IMR-90 (cell line): ENCODE measurements at regions not wholly inside any gene's neighbourhood (a gene's known extent, or its start where the extent isn't known, plus 50 kb on each side); places are given as distances from the start of the nearest gene placed in this dataset.

Experiments used
- ATAC-seq: fragments of 200-7000 bp; cut with Tn5 transposase; 2 replicates; pipeline ENCODE4 v1.9.1; 2020; ENCODE audit warnings: low read depth, mild to moderate bottlenecking, moderate library complexity
- BruUV-seq: library from RNA; stranded (reverse); fragments of 400-500 nt; replicated peaks from 2 replicates; lab custom pipeline; 2021; lab: Mats Ljungman, UMichigan
- CTCF ChIA-PET: fragments of 300-600 bp; formaldehyde crosslinking; extraction: SDS; loops from one replicate; lab custom pipeline; 2021; ENCODE audit warnings: antibody characterized with exemption; lab: Yijun Ruan, JAX
- POLR2A ChIA-PET: fragments of 300-600 bp; sonication (Branson Sonifier 250); formaldehyde crosslinking; loops from one replicate; lab custom pipeline; 2022; ENCODE audit warnings: antibody characterized with exemption; ENCODE audit not compliant: unreplicated experiment; lab: Charles Lee
- DNase-seq: peaks from one replicate; pipeline ENCODE4 v3.0.0; 2013
- H2AFZ ChIP-seq: replicated peaks from 2 replicates; pipeline ENCODE3; 2013; ENCODE audit warnings: low read length, mild to moderate bottlenecking; ENCODE audit not compliant: poor library complexity
- H2AK5ac ChIP-seq: 2 replicates; pipeline ENCODE4 v1.6.1; 2013; ENCODE audit warnings: low read depth, low read length, inconsistent platforms
- H2AK9ac ChIP-seq: replicated peaks from 2 replicates; pipeline ENCODE3; 2013; ENCODE audit warnings: mild to moderate bottlenecking, low read depth, low read length, moderate library complexity; ENCODE audit not compliant: poor library complexity
- H2BK120ac ChIP-seq: 2 replicates; pipeline ENCODE4 v1.6.1; 2013; ENCODE audit warnings: low read depth, low read length, inconsistent platforms
- H2BK15ac ChIP-seq: 3 replicates; pipeline ENCODE4 v1.6.1; 2013; ENCODE audit warnings: low read depth, low read length, inconsistent platforms
- H2BK20ac ChIP-seq: 2 replicates; pipeline ENCODE4 v1.6.1; 2013; ENCODE audit warnings: low read depth, mild to moderate bottlenecking, inconsistent platforms, low read length, moderate library complexity
- H2BK5ac ChIP-seq: 2 replicates; pipeline ENCODE4 v1.6.1; 2013; ENCODE audit warnings: mild to moderate bottlenecking, low read depth, low read length, inconsistent platforms; ENCODE audit not compliant: poor library complexity, severe bottlenecking
- H3K14ac ChIP-seq: replicated peaks from 2 replicates; pipeline ENCODE4 v1.6.1; 2013; ENCODE audit warnings: low read depth, low read length, inconsistent platforms
- H3K18ac ChIP-seq: 2 replicates; pipeline ENCODE4 v1.6.1; 2013; ENCODE audit warnings: low read depth, low read length, control low read depth
- H3K23ac ChIP-seq: 2 replicates; pipeline ENCODE4 v1.6.1; 2013; ENCODE audit warnings: low read depth, low read length, inconsistent platforms
- H3K27ac ChIP-seq: 2 replicates; pipeline ENCODE4 v1.5.1; 2013; ENCODE audit warnings: mild to moderate bottlenecking, control low read depth, low read length; ENCODE audit not compliant: insufficient read depth
- H3K27me3 ChIP-seq: 2 replicates; pipeline ENCODE4 v1.6.1; 2013; ENCODE audit warnings: low read length; ENCODE audit not compliant: control insufficient read depth, insufficient read depth
- H3K36me3 ChIP-seq: 2 replicates; pipeline ENCODE4 v1.6.1; 2013; ENCODE audit warnings: low read length, mixed read lengths; ENCODE audit not compliant: control insufficient read depth, insufficient read depth
- H3K4ac ChIP-seq: 2 replicates; pipeline ENCODE4 v1.6.1; 2013; ENCODE audit warnings: low read depth, low read length, inconsistent platforms
- H3K4me1 ChIP-seq: 2 replicates; pipeline ENCODE4 v1.6.1; 2013; ENCODE audit warnings: low read length, mixed read lengths; ENCODE audit not compliant: control insufficient read depth, insufficient read depth
- H3K4me2 ChIP-seq: 2 replicates; pipeline ENCODE4 v1.6.1; 2013; ENCODE audit warnings: low read depth, mild to moderate bottlenecking, control low read depth, low read length, moderate library complexity
- H3K4me3 ChIP-seq: 2 replicates; pipeline ENCODE4 v1.5.1; 2013; ENCODE audit warnings: low read depth, mild to moderate bottlenecking, control low read depth, low read length, moderate library complexity; ENCODE audit not compliant: insufficient read depth
- H3K56ac ChIP-seq: 2 replicates; pipeline ENCODE4 v1.6.1; 2013; ENCODE audit warnings: low read length, inconsistent platforms; ENCODE audit not compliant: insufficient read depth; ENCODE audit errors: extremely low read depth
- H3K79me1 ChIP-seq, 2 experiments: 2 replicates each; pipeline ENCODE4 v1.6.1; 2013; ENCODE audit warnings: low read length in 2 of 2, inconsistent platforms in 1 of 2, low read depth in 1 of 2
- H3K9ac ChIP-seq: 2 replicates; pipeline ENCODE4 v1.6.1; 2013; ENCODE audit warnings: low read depth, low read length, control low read depth
- H3K9me1 ChIP-seq: 2 replicates; pipeline ENCODE4 v1.6.1; 2013; ENCODE audit warnings: low read length, inconsistent platforms; ENCODE audit not compliant: insufficient read depth
- H3K9me3 ChIP-seq: 2 replicates; pipeline ENCODE4 v1.6.1; 2013; ENCODE audit warnings: low read length; ENCODE audit not compliant: control insufficient read depth, insufficient read depth
- H4K20me1 ChIP-seq: 2 replicates; pipeline ENCODE4 v1.6.1; 2013; ENCODE audit warnings: low read length, inconsistent platforms; ENCODE audit not compliant: insufficient read depth
- H4K5ac ChIP-seq: 2 replicates; pipeline ENCODE4 v1.6.1; 2013; ENCODE audit warnings: mild to moderate bottlenecking, low read depth, low read length, control low read depth
- H4K8ac ChIP-seq, 2 experiments: 2 replicates each; pipeline ENCODE4 v1.6.1; 2013; ENCODE audit warnings: low read depth in 2 of 2, low read length in 2 of 2, control low read depth in 1 of 2, inconsistent platforms in 1 of 2
- H4K91ac ChIP-seq: 2 replicates; pipeline ENCODE4 v1.6.1; 2013; ENCODE audit warnings: low read depth, low read length, inconsistent platforms; ENCODE audit not compliant: insufficient read depth
- CEBPB ChIP-seq: IDR thresholded peaks from 2 replicates; pipeline ENCODE4 v1.6.1; 2012; ENCODE audit warnings: low read depth, low read length, improper control_type of control experiment
- CHD1 ChIP-seq: IDR thresholded peaks from 2 replicates; pipeline ENCODE4 v1.6.1; 2012; ENCODE audit warnings: low read depth, low read length, improper control_type of control experiment
- CTCF ChIP-seq: conservative IDR thresholded peaks from 2 replicates; pipeline ENCODE4 v1.5.1; 2012; ENCODE audit warnings: mild to moderate bottlenecking, low read depth, low read length, improper control_type of control experiment
- ELK1 ChIP-seq: fragments of 150-350 bp; IDR thresholded peaks from 2 replicates; pipeline ENCODE4 v1.6.1; 2016; ENCODE audit warnings: low read depth, mild to moderate bottlenecking, low read length, moderate library complexity, borderline replicate concordance
- MAFK ChIP-seq: IDR thresholded peaks from 2 replicates; pipeline ENCODE4 v1.6.1; 2012; ENCODE audit warnings: low read depth, low read length, improper control_type of control experiment
- MAZ ChIP-seq: IDR thresholded peaks from 2 replicates; pipeline ENCODE4 v1.6.1; 2012; ENCODE audit warnings: low read depth, mild to moderate bottlenecking, low read length, improper control_type of control experiment, moderate library complexity, borderline replicate concordance
- POLR2A ChIP-seq: IDR thresholded peaks from 2 replicates; pipeline ENCODE4 v1.6.1; 2012; ENCODE audit warnings: mild to moderate bottlenecking, low read depth, low read length
- RFX5 ChIP-seq: IDR thresholded peaks from 2 replicates; pipeline ENCODE4 v1.8.0; 2012; ENCODE audit warnings: low read depth, mild to moderate bottlenecking, low read length, moderate library complexity
- WGBS, 2 experiments: methylation state at CpG; one replicate each; pipeline versions ENCODE4 v1.1.5 to v1.1.7; 2013; ENCODE audit warnings: missing lambda C conversion rate in 2 of 2; ENCODE audit not compliant: insufficient read length in 1 of 2; ENCODE audit errors: extremely low coverage in 2 of 2; 5-methylcytosine and 5-hydroxymethylcytosine counted together
- dilution Hi-C: fragments of 300-500 bp; cut with HindIII; formaldehyde crosslinking; loops from one replicate; pipeline ENCODE4 v1.14.3; 2018; ENCODE audit warnings: low sequenced_read_pairs; ENCODE audit not compliant: unreplicated experiment
- in situ Hi-C: fragments of 300-500 bp; cut with MboI; formaldehyde crosslinking; loops from 3 replicates; pipeline ENCODE4 v1.14.3; 2019; ENCODE audit warnings: low sequenced_read_pairs, inconsistent platforms, mixed read lengths
- intact Hi-C: fragments of 100-400 bp; cut with micrococcal nuclease; formaldehyde crosslinking; loops from 2 replicates; pipeline ENCODE4 v1.10.0; 2022
- TF ChIP-seq, protein P1 (sequence below): fragments of 150-350 bp; IDR thresholded peaks from 2 replicates; pipeline ENCODE4 v1.6.1; 2017; ENCODE audit warnings: mild to moderate bottlenecking, antibody characterized with exemption, low read length, low read depth

DNA sequence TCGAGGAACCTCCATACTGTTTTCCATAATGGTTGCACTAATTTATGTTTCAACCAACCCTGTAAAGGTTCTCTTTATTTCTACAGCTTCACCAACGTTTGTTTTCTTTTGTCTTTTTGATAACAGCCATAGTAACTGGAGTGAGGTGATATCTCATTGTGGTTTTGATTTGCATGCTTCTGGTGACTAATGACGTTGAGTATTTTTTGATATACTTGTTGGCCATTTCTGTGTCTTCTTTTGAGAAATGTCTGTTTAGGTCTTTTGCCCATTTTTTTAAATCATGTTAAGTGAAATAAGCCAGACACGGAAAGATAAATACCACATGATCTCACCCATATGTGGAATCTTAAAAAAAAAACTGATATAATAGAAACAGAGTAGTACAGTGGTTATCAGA is 74.8 kb upstream of the SMIM21 start:
- no CpG with 5 or more reads among the region's 4 CpGs for WGBS, 2 experiments
- H4K91ac ChIP-seq = peak overlapping the region; percentile 31; the same call in 1 of the 2 replicates
- H3K18ac ChIP-seq = peak overlapping the region; percentile 92; the same call in 1 of the 2 replicates
- H2BK15ac ChIP-seq = no peak overlapping the region; the same call in 2 of the 3 replicates
- in situ Hi-C loops = no loop called here
- no peaks in the 10 kb centered on the region for H3K79me1 ChIP-seq
- no peaks in the 10 kb centered on the region for H3K9me3 ChIP-seq
- H3K4ac ChIP-seq = 0 out of 2 replicates have a peak overlapping the region, but pooled peaks have one; percentile 8
- H3K4me2 ChIP-seq = no peak overlapping the region
- H2BK120ac ChIP-seq = peak overlapping the region; percentile 24
- H3K14ac ChIP-seq = no peak overlapping the region
- POLR2A ChIA-PET = no interaction called here
- no peak overlapping the region for H2AK9ac ChIP-seq
- H3K9me1 ChIP-seq = no peaks in the 10 kb centered on the region
- no peak overlapping the region for H3K23ac ChIP-seq
- H3K4me1 ChIP-seq = peaks cover 11% of the 10 kb centered on the region
- H3K4me3 ChIP-seq = no peak overlapping the region
- no peak overlapping the region for H2AFZ ChIP-seq
- CTCF ChIA-PET = no interaction called here
- ATAC-seq = 0 out of 2 replicates have a peak, but pooled peaks have one; percentile 10
- H2BK5ac ChIP-seq = peak overlapping the region; percentile 46
- H3K27ac ChIP-seq = no peak overlapping the region
- H2AK5ac ChIP-seq = no peak overlapping the region
- TF ChIP-seq CTCF (no peak), RFX5 (no peak), MAFK (no peak), ELK1 (no peak), CHD1 (no peak), POLR2A (no peak), CEBPB (no peak), MAZ (no peak)
- TF ChIP-seq, protein P1, sequence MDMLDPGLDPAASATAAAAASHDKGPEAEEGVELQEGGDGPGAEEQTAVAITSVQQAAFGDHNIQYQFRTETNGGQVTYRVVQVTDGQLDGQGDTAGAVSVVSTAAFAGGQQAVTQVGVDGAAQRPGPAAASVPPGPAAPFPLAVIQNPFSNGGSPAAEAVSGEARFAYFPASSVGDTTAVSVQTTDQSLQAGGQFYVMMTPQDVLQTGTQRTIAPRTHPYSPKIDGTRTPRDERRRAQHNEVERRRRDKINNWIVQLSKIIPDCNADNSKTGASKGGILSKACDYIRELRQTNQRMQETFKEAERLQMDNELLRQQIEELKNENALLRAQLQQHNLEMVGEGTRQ = no peak
- no peak overlapping the region for H4K5ac ChIP-seq
- dilution Hi-C loops = no loop called here
- H4K20me1 ChIP-seq = no peaks in the 10 kb centered on the region
- H4K8ac ChIP-seq = no peak overlapping the region; a peak in 1 of 4 replicates
- no peaks in the 10 kb centered on the region for H3K36me3 ChIP-seq
- H3K56ac ChIP-seq = no peak overlapping the region
- no TSS peak for BruUV-seq
- intact Hi-C loops = loop anchor here (5.0 kb wide), 1 partner anchor 80 kb away; no protein-coding TSS in a partner anchor
- DNase-seq = peak; percentile 74
- H3K27me3 ChIP-seq = no peaks in the 10 kb centered on the region
- H2BK20ac ChIP-seq = no peak overlapping the region
- H3K9ac ChIP-seq = no peak overlapping the region
